ENCODE measurements at regions not wholly inside any gene's neighbourhood (a gene's known extent, or its start where the extent isn't known, plus 50 kb on each side); places are given as distances from the start of the nearest gene placed in this dataset.

DNA sequence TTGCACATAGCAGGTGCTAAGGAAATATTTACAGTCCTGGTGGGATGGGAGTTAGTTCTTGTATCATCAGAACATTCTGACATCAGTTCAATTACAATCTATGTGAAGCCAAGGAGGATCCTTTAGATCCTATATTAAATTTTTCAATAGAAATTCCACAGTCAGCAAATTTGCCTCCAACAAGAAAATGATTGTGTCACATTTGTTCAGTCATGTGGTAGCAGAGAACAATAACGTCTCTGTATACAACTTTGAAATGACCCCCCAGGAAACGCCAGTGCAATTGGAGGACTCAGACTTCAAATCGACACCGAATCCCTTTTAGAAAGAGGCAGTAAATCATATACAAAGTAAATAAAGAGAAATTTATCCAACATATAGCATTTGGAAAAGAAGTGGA is 392.1 kb downstream of the DTWD2 start (continued):
- TF ChIP-seq, protein P1, sequence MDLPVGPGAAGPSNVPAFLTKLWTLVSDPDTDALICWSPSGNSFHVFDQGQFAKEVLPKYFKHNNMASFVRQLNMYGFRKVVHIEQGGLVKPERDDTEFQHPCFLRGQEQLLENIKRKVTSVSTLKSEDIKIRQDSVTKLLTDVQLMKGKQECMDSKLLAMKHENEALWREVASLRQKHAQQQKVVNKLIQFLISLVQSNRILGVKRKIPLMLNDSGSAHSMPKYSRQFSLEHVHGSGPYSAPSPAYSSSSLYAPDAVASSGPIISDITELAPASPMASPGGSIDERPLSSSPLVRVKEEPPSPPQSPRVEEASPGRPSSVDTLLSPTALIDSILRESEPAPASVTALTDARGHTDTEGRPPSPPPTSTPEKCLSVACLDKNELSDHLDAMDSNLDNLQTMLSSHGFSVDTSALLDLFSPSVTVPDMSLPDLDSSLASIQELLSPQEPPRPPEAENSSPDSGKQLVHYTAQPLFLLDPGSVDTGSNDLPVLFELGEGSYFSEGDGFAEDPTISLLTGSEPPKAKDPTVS (IDR thresholded peaks at IDR 0.05; ENCODE audit: low read depth, low read length), result no peak
- TF ChIP-seq, protein P2, sequence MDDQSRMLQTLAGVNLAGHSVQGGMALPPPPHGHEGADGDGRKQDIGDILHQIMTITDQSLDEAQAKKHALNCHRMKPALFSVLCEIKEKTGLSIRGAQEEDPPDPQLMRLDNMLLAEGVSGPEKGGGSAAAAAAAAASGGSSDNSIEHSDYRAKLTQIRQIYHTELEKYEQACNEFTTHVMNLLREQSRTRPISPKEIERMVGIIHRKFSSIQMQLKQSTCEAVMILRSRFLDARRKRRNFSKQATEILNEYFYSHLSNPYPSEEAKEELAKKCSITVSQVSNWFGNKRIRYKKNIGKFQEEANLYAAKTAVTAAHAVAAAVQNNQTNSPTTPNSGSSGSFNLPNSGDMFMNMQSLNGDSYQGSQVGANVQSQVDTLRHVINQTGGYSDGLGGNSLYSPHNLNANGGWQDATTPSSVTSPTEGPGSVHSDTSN (IDR thresholded peaks at IDR 0.05; ENCODE audit: insufficient replicate concordance, low read depth, low read length), result no peak

DNA sequence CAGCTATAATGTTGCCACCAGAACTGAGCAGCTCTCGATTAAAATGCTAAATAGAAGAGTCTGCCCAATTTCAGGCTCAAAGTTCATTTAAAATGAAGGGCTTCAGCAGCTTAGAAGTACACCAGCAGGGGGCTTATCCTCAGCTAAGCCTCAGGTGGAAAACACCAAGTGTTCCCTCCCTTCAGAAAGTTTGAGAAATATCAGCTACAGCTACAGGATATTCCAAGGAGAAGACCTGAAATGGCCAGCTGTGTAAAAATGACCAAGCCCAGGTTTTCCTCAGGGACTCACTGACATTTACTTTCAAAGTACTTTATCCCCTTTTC is 395.4 kb downstream of the DTWD2 start:
- intact Hi-C loops (cut with micrococcal nuclease; ENCODE audit: unreplicated experiment) (loop anchor here (1.0 kb wide), 1 partner anchor 199 kb away; no protein-coding TSS in a partner anchor), in situ Hi-C loops (cut with MboI) (no loop called here)
- no peaks in the 10 kb centered on the region for H3K79me2 ChIP-seq (ENCODE audit: control insufficient read depth, insufficient read depth, low read length)
- no peaks in the 10 kb centered on the region for H3K4me1 ChIP-seq (ENCODE audit: control insufficient read depth, insufficient read depth, low read length)
- ATAC-seq, result peak; percentile 57; the same call in 2 of the 3 replicates
- CTCF ChIA-PET, result interaction anchor here (0.5 kb wide), 1 partner anchor 48 kb away, joined by 4 read pairs; no protein-coding TSS in a partner anchor
- no peak overlapping the region for H3K9ac ChIP-seq (ENCODE audit: control insufficient read depth, insufficient read depth, low read length)
- H4K20me1 ChIP-seq (ENCODE audit: control insufficient read depth, insufficient read depth), result no peaks in the 10 kb centered on the region
- H3K27me3 ChIP-seq (replicated peaks in 1 of 2; ENCODE audit: control insufficient read depth in 2 of 2, insufficient read depth in 2 of 2, low read length in 1 of 2), result no peaks in the 10 kb centered on the region
- H3K4me2 ChIP-seq (ENCODE audit: control insufficient read depth, insufficient read depth), result no peak overlapping the region
- no peak overlapping the region for H2AFZ ChIP-seq (ENCODE audit: control insufficient read depth, low read depth, low read length)
- no peak overlapping the region for H3K4me3 ChIP-seq
- H3K36me3 ChIP-seq (ENCODE audit: control insufficient read depth in 2 of 2, insufficient read depth in 2 of 2, low read length in 1 of 2), result no peaks in the 10 kb centered on the region
- DNase-seq (ENCODE audit: low read depth, low spot score), result no peak
- no TSS peak for BruUV-seq (replicated peaks)
- POLR2A ChIA-PET, result no interaction called here
- FAIRE-seq, result no peak
- H3K9me3 ChIP-seq (replicated peaks; ENCODE audit: control insufficient read depth, insufficient read depth, low read length), result no peaks in the 10 kb centered on the region
- WGBS (ENCODE audit: insufficient coverage, insufficient replicate concordance, low lambda C conversion rate, missing lambda C conversion rate), result 0% methylated on average over 1 of the region's 1 CpG
- SMC1A ChIA-PET (ENCODE audit: uncharacterized antibody, unreplicated experiment), result interaction anchor here (0.8 kb wide), 1 partner anchor 188 kb away, joined by 4 read pairs; no protein-coding TSS in a partner anchor
- RAD21 ChIA-PET (ENCODE audit: unreplicated experiment), result no interaction called here
- H3K27ac ChIP-seq (ENCODE audit: control insufficient read depth, insufficient read depth), result no peak overlapping the region
- TF ChIP-seq, protein P3, sequence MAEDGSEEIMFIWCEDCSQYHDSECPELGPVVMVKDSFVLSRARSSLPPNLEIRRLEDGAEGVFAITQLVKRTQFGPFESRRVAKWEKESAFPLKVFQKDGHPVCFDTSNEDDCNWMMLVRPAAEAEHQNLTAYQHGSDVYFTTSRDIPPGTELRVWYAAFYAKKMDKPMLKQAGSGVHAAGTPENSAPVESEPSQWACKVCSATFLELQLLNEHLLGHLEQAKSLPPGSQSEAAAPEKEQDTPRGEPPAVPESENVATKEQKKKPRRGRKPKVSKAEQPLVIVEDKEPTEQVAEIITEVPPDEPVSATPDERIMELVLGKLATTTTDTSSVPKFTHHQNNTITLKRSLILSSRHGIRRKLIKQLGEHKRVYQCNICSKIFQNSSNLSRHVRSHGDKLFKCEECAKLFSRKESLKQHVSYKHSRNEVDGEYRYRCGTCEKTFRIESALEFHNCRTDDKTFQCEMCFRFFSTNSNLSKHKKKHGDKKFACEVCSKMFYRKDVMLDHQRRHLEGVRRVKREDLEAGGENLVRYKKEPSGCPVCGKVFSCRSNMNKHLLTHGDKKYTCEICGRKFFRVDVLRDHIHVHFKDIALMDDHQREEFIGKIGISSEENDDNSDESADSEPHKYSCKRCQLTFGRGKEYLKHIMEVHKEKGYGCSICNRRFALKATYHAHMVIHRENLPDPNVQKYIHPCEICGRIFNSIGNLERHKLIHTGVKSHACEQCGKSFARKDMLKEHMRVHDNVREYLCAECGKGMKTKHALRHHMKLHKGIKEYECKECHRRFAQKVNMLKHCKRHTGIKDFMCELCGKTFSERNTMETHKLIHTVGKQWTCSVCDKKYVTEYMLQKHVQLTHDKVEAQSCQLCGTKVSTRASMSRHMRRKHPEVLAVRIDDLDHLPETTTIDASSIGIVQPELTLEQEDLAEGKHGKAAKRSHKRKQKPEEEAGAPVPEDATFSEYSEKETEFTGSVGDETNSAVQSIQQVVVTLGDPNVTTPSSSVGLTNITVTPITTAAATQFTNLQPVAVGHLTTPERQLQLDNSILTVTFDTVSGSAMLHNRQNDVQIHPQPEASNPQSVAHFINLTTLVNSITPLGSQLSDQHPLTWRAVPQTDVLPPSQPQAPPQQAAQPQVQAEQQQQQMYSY (CRISPR knock-in tag; IDR thresholded peaks at IDR 0.05), result no peak
- TF ChIP-seq ZNF384 (IDR thresholded peaks at IDR 0.05; ENCODE audit: borderline replicate concordance, low read depth, low read length) (no peak), FOXM1 (IDR thresholded peaks at IDR 0.05; ENCODE audit: low read depth, low read length) (no peak), TAF1 (IDR thresholded peaks at IDR 0.05; ENCODE audit: borderline replicate concordance, low read depth, low read length) (no peak), MEF2B (IDR thresholded peaks at IDR 0.05; ENCODE audit: partially characterized antibody, poor library complexity, severe bottlenecking) (no peak)
- TF ChIP-seq, protein P4, sequence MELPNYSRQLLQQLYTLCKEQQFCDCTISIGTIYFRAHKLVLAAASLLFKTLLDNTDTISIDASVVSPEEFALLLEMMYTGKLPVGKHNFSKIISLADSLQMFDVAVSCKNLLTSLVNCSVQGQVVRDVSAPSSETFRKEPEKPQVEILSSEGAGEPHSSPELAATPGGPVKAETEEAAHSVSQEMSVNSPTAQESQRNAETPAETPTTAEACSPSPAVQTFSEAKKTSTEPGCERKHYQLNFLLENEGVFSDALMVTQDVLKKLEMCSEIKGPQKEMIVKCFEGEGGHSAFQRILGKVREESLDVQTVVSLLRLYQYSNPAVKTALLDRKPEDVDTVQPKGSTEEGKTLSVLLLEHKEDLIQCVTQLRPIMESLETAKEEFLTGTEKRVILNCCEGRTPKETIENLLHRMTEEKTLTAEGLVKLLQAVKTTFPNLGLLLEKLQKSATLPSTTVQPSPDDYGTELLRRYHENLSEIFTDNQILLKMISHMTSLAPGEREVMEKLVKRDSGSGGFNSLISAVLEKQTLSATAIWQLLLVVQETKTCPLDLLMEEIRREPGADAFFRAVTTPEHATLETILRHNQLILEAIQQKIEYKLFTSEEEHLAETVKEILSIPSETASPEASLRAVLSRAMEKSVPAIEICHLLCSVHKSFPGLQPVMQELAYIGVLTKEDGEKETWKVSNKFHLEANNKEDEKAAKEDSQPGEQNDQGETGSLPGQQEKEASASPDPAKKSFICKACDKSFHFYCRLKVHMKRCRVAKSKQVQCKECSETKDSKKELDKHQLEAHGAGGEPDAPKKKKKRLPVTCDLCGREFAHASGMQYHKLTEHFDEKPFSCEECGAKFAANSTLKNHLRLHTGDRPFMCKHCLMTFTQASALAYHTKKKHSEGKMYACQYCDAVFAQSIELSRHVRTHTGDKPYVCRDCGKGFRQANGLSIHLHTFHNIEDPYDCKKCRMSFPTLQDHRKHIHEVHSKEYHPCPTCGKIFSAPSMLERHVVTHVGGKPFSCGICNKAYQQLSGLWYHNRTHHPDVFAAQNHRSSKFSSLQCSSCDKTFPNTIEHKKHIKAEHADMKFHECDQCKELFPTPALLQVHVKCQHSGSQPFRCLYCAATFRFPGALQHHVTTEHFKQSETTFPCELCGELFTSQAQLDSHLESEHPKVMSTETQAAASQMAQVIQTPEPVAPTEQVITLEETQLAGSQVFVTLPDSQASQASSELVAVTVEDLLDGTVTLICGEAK (IDR thresholded peaks at IDR 0.05; ENCODE audit: borderline replicate concordance), result no peak
- TF ChIP-seq, protein P5, sequence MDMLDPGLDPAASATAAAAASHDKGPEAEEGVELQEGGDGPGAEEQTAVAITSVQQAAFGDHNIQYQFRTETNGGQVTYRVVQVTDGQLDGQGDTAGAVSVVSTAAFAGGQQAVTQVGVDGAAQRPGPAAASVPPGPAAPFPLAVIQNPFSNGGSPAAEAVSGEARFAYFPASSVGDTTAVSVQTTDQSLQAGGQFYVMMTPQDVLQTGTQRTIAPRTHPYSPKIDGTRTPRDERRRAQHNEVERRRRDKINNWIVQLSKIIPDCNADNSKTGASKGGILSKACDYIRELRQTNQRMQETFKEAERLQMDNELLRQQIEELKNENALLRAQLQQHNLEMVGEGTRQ (IDR thresholded peaks at IDR 0.05; ENCODE audit: borderline replicate concordance, low read depth, low read length), result no peak

All from GM12878 (cell line).